ENCODE measurements at regions not wholly inside any gene's neighbourhood (a gene's known extent, or its start where the extent isn't known, plus 50 kb on each side); places are given as distances from the start of the nearest gene placed in this dataset.

- TF ChIP-seq HES2 (IDR thresholded peaks at IDR 0.05), result no peak
- TF ChIP-seq CTCF (IDR thresholded peaks at IDR 0.05), result no peak
- no peak for TF ChIP-seq NFE2L2 (conservative IDR thresholded peaks at IDR 0.05; ENCODE audit: low read length)
- no peak for TF ChIP-seq POLR2A (IDR thresholded peaks at IDR 0.05; ENCODE audit: low read length)
- TF ChIP-seq ZC3H11A (IDR thresholded peaks at IDR 0.05), result no peak
- TF ChIP-seq CHD4 (IDR thresholded peaks at IDR 0.05; ENCODE audit: borderline replicate concordance), result no peak
- TF ChIP-seq E2F6 (IDR thresholded peaks at IDR 0.05; ENCODE audit: borderline replicate concordance, low read depth), result no peak
- TF ChIP-seq ELK1 (IDR thresholded peaks at IDR 0.05; ENCODE audit: low read depth, low read length), result no peak
- no peak for TF ChIP-seq JUN (IDR thresholded peaks at IDR 0.05)
- no peak for TF ChIP-seq ATOH8 (CRISPR knock-in tag; IDR thresholded peaks at IDR 0.05; ENCODE audit: low read depth)
- no peak for TF ChIP-seq ESRRA (IDR thresholded peaks at IDR 0.05; ENCODE audit: borderline replicate concordance, low read length)
- no peak for TF ChIP-seq SMC3 (IDR thresholded peaks at IDR 0.05)
- no peak for TF ChIP-seq MAZ (IDR thresholded peaks at IDR 0.05; ENCODE audit: borderline replicate concordance, low read depth, low read length)
- TF ChIP-seq EHF (CRISPR knock-in tag; IDR thresholded peaks at IDR 0.05), result no peak
- no peak for TF ChIP-seq ZNF302 (CRISPR knock-in tag; IDR thresholded peaks at IDR 0.05)
- TF ChIP-seq TP53 (CRISPR knock-in tag; IDR thresholded peaks at IDR 0.05), result no peak
- TF ChIP-seq FOSB (CRISPR knock-in tag; IDR thresholded peaks at IDR 0.05), result no peak
- TF ChIP-seq CBX2 (IDR thresholded peaks at IDR 0.05; ENCODE audit: borderline replicate concordance, low read depth), result no peak
- WGBS (ENCODE audit: missing lambda C conversion rate), result 22% methylated on average over 2 of the region's 2 CpGs
- Histone ChIP-seq H3K4me1 (no peaks in the 10 kb centered on the region), H3K9me3 (no peaks in the 10 kb centered on the region), H3K4me2 (no peak overlapping the region), H3K4me3 (no peak overlapping the region), H3K27ac (no peak overlapping the region)
- ChIA-PET CTCF (no interaction called here), POLR2A (no interaction called here)
- FAIRE-seq (no peak), DNase-seq (ENCODE audit: low read depth in 1 of 2, low spot score in 1 of 2) (no peak), ATAC-seq (no peak)
Observed at GRCh38 chr6:66930559-66931290, 1223.7 kb upstream of the EYS start.

- Histone ChIP-seq H3K27ac (no peak overlapping the region), H3K4me3 (no peak overlapping the region), H3K9me3 (no peaks in the 10 kb centered on the region), H3K4me2 (no peak overlapping the region), H3K4me1 (no peaks in the 10 kb centered on the region)
- FAIRE-seq (no peak), ATAC-seq (no peak), DNase-seq (ENCODE audit: low read depth in 1 of 2, low spot score in 1 of 2) (peak in 1 of 2 experiments; percentile 18)
- POLR2A ChIA-PET, result no interaction called here
- 22% methylated on average over 5 of the region's 5 CpGs for WGBS (ENCODE audit: missing lambda C conversion rate)
- CTCF ChIA-PET, result no interaction called here
- no peak for TF ChIP-seq FOSL2 (IDR thresholded peaks at IDR 0.05)
- no peak for TF ChIP-seq FOSL2 (CRISPR knock-in tag; IDR thresholded peaks at IDR 0.05)
Observed at GRCh38 chr6:66926060-66926459, 1219.0 kb upstream of the EYS start.

GRCh38 chr6:66913657-66914056, 1206.6 kb upstream of the EYS start:
- FAIRE-seq, result no peak
- POLR2A ChIA-PET, result no interaction called here
- no peak for DNase-seq (ENCODE audit: low read depth in 1 of 2, low spot score in 1 of 2)
- CTCF ChIA-PET, result no interaction called here
- 42% methylated on average over 2 of the region's 2 CpGs for WGBS (ENCODE audit: missing lambda C conversion rate)
- Histone ChIP-seq H3K9me3 (no peaks in the 10 kb centered on the region), H3K4me2 (no peak overlapping the region), H3K4me1 (no peaks in the 10 kb centered on the region), H3K4me3 (no peak overlapping the region), H3K27ac (no peak overlapping the region)
- ATAC-seq, result no peak
- TF ChIP-seq NFE2L2 (conservative IDR thresholded peaks at IDR 0.05; ENCODE audit: low read length), result no peak
- TF ChIP-seq HEYL (CRISPR knock-in tag; IDR thresholded peaks at IDR 0.05), result no peak
- no peak for TF ChIP-seq CEBPB (IDR thresholded peaks at IDR 0.05)
- TF ChIP-seq HDAC2 (IDR thresholded peaks at IDR 0.05), result no peak
- TF ChIP-seq MYC (IDR thresholded peaks at IDR 0.05; ENCODE audit: borderline replicate concordance, low read length), result no peak
- no peak for TF ChIP-seq E2F6 (IDR thresholded peaks at IDR 0.05; ENCODE audit: borderline replicate concordance, low read depth)
- no peak for TF ChIP-seq RNF2 (IDR thresholded peaks at IDR 0.05; ENCODE audit: borderline replicate concordance, low read depth)
- no peak for TF ChIP-seq REST (IDR thresholded peaks at IDR 0.05)
- TF ChIP-seq MAZ (IDR thresholded peaks at IDR 0.05; ENCODE audit: borderline replicate concordance, low read depth, low read length), result no peak

Data from A549 (cell line).